ENCODE measurements at regions not wholly inside any gene's neighbourhood (a gene's known extent, or its start where the extent isn't known, plus 50 kb on each side); places are given as distances from the start of the nearest gene placed in this dataset.
"Not testable (repeated sequence)": the region's sequence is repeated elsewhere in the genome, so short reads cannot be mapped to it uniquely, and the experiment has no call there.

- peak; percentile 29 for DNase-seq (ENCODE audit: low spot score)
Measured at GRCh38 chr2:76008001-76008702, 297.4 kb upstream of the GCFC2 start.

GRCh38 chr2:76000425-76000824 is 289.7 kb upstream of the GCFC2 start:
- no peak for DNase-seq (ENCODE audit: low spot score)

GRCh38 chr2:75998451-75998850 is 287.7 kb upstream of the GCFC2 start:
- peak; percentile 64 for DNase-seq (ENCODE audit: low spot score)

- DNase-seq (ENCODE audit: low spot score): no peak
Measured at GRCh38 chr2:75994759-75995158, 284.0 kb upstream of the GCFC2 start.

GRCh38 chr2:75988622-75989021 is 277.9 kb upstream of the GCFC2 start:
- not testable (repeated sequence) for DNase-seq (ENCODE audit: low spot score)

- DNase-seq (ENCODE audit: low spot score): no peak
Measured at GRCh38 chr2:75986617-75987016, 275.9 kb upstream of the GCFC2 start.

- DNase-seq (ENCODE audit: low spot score): no peak
Measured at GRCh38 chr2:75982719-75983118, 272.0 kb upstream of the GCFC2 start.

- no peak for DNase-seq (ENCODE audit: low spot score)
Measured at GRCh38 chr2:75964646-75965045, 253.9 kb upstream of the GCFC2 start.

GRCh38 chr2:75960472-75961009 is 249.8 kb upstream of the GCFC2 start:
- DNase-seq (ENCODE audit: low spot score): no peak

GRCh38 chr2:75959724-75960471 is 249.2 kb upstream of the GCFC2 start:
- no peak for DNase-seq (ENCODE audit: low spot score)

- no peak for DNase-seq (ENCODE audit: low spot score)
Measured at GRCh38 chr2:75954761-75955160, 244.0 kb upstream of the GCFC2 start.

GRCh38 chr2:75952173-75952572 is 241.5 kb upstream of the GCFC2 start:
- no peak for DNase-seq (ENCODE audit: low spot score)

GRCh38 chr2:75949385-75950030 is 238.8 kb upstream of the GCFC2 start:
- no peak for DNase-seq (ENCODE audit: low spot score)

- no peak for DNase-seq (ENCODE audit: low spot score)
Measured at GRCh38 chr2:75936311-75936710, 225.6 kb upstream of the GCFC2 start.

- DNase-seq (ENCODE audit: low spot score): no peak
Measured at GRCh38 chr2:75932996-75933395, 222.3 kb upstream of the GCFC2 start.

- no peak for DNase-seq (ENCODE audit: low spot score)
Measured at GRCh38 chr2:75928093-75928492, 217.4 kb upstream of the GCFC2 start.

- no peak for DNase-seq (ENCODE audit: low spot score)
Measured at GRCh38 chr2:75925331-75926024, 214.8 kb upstream of the GCFC2 start.

GRCh38 chr2:75922191-75922590 is 211.5 kb upstream of the GCFC2 start:
- DNase-seq (ENCODE audit: low spot score): no peak

GRCh38 chr2:75920859-75921551 is 210.3 kb upstream of the GCFC2 start:
- DNase-seq (ENCODE audit: low spot score): peak; percentile 93

- DNase-seq (ENCODE audit: low spot score): no peak
Measured at GRCh38 chr2:75915851-75916634, 205.3 kb upstream of the GCFC2 start.

Measured in pons (tissue), 1 donor.